Astrocyte (in vitro differentiated cells and primary cell): ENCODE measurements at regions not wholly inside any gene's neighbourhood (a gene's known extent, or its start where the extent isn't known, plus 50 kb on each side); places are given as distances from the start of the nearest gene placed in this dataset.

Experiments used
- EZH2 ChIP-seq: IDR thresholded peaks from 2 replicates; pipeline ENCODE4 v1.6.1; 2012; ENCODE audit warnings: mild to moderate bottlenecking, low read length, inconsistent platforms; ENCODE audit not compliant: insufficient read depth
- TF ChIP-seq, protein P1 (sequence below): IDR thresholded peaks from 2 replicates; pipeline ENCODE4 v1.5.1; 2011; ENCODE audit warnings: low read depth, mild to moderate bottlenecking, inconsistent platforms, low read length, moderate library complexity; ENCODE audit not compliant: insufficient read depth

DNA sequence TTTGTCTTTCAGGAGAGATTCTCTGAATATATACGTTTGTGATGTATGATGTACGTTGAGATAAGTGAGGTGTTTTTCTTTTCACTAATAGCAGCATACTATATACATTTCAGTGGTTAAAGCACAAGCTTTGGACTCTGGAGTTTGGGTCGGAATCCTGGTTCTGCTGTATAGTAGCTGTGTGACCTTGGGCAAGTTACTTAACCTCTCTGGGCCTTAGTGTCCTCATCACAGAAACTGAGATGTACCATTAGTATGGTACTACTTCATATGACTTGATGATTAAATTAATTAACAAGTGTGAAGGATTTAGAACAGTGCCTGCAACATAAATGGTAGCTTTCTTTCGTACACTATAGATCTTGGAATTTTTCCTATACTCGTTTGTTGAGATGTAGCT lies 258.7 kb downstream of the CDCA7 start:
- TF ChIP-seq, protein P1, sequence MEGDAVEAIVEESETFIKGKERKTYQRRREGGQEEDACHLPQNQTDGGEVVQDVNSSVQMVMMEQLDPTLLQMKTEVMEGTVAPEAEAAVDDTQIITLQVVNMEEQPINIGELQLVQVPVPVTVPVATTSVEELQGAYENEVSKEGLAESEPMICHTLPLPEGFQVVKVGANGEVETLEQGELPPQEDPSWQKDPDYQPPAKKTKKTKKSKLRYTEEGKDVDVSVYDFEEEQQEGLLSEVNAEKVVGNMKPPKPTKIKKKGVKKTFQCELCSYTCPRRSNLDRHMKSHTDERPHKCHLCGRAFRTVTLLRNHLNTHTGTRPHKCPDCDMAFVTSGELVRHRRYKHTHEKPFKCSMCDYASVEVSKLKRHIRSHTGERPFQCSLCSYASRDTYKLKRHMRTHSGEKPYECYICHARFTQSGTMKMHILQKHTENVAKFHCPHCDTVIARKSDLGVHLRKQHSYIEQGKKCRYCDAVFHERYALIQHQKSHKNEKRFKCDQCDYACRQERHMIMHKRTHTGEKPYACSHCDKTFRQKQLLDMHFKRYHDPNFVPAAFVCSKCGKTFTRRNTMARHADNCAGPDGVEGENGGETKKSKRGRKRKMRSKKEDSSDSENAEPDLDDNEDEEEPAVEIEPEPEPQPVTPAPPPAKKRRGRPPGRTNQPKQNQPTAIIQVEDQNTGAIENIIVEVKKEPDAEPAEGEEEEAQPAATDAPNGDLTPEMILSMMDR: no peak
- no peak for TF ChIP-seq EZH2
